Liver (tissue), 3 donors: ENCODE measurements at regions not wholly inside any gene's neighbourhood (a gene's known extent, or its start where the extent isn't known, plus 50 kb on each side); places are given as distances from the start of the nearest gene placed in this dataset.

ENCODE experiments used
- ATF3 ChIP-seq: IDR thresholded peaks from 2 replicates; pipeline ENCODE4 v1.6.1; 2016; ENCODE audit warnings: antibody characterized with exemption
- CTCF ChIP-seq: fragments of 150-350 bp; IDR thresholded peaks from 2 replicates; pipeline ENCODE4 v1.5.1; 2017; ENCODE audit warnings: improper control_type of control experiment, low read depth, low read length; ENCODE audit not compliant: missing input control
- GABPA ChIP-seq, 2 donors: IDR thresholded peaks in 1 of 2; conservative IDR thresholded peaks in 1 of 2; 2 replicates each; pipeline ENCODE4 v1.6.1; 2016; ENCODE audit warnings: antibody characterized with exemption in 2 of 2, mild to moderate bottlenecking in 1 of 2, moderate library complexity in 1 of 2
- HNF4A ChIP-seq, 2 donors: conservative IDR thresholded peaks; 2 replicates each; pipeline ENCODE4 v1.6.1; 2016; ENCODE audit warnings: antibody characterized with exemption in 2 of 2, mild to moderate bottlenecking in 2 of 2
- HNF4G ChIP-seq: IDR thresholded peaks from 2 replicates; pipeline ENCODE4 v1.6.1; 2016; ENCODE audit warnings: antibody characterized with exemption
- JUND ChIP-seq, 2 donors: IDR thresholded peaks; 2 replicates each; pipeline ENCODE4 v1.6.1; 2016; ENCODE audit warnings: antibody characterized with exemption in 2 of 2
- RAD21 ChIP-seq, 2 donors: IDR thresholded peaks; 2 replicates each; pipeline ENCODE4 v1.6.1; 2016; ENCODE audit warnings: antibody characterized with exemption in 2 of 2, mild to moderate bottlenecking in 2 of 2
- TAF1 ChIP-seq: conservative IDR thresholded peaks from 2 replicates; pipeline ENCODE4 v1.6.1; 2016; ENCODE audit warnings: antibody characterized with exemption, mild to moderate bottlenecking
- TF ChIP-seq, protein P1 (sequence below): IDR thresholded peaks from 2 replicates; pipeline ENCODE4 v1.6.1; 2016; ENCODE audit warnings: antibody characterized with exemption
- donor health status: healthy.
- donor health status: healthy.

DNA sequence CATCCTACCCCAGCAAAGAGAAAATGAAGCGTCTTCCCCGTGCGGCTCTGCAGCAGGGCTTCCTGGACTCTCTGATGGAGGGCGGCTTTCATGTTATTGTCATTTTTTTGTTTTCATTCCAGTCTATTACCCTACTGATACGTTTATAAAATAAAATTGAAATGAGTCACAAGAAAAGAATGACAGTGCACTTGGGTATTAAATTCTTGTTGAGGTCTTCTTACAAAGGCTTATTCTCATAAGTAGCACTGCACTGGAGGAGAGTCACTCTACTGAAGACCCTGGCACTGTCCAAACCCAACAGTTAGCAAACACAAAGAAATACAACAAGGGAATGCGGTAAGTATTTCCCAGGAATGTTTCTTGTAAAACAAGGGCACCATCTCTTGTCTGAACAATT lies 379.3 kb downstream of the MAFB start:
- no peak for TF ChIP-seq GABPA (IDR thresholded peaks at IDR 0.05 in 1 of 2, conservative IDR thresholded peaks at IDR 0.05 in 1 of 2)
- TF ChIP-seq CTCF, result no peak
- TF ChIP-seq TAF1, result no peak
- TF ChIP-seq RAD21 (IDR thresholded peaks at IDR 0.05), result no peak
- TF ChIP-seq, protein P1, sequence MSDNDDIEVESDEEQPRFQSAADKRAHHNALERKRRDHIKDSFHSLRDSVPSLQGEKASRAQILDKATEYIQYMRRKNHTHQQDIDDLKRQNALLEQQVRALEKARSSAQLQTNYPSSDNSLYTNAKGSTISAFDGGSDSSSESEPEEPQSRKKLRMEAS, result no peak
- no peak for TF ChIP-seq JUND (IDR thresholded peaks at IDR 0.05)
- no peak for TF ChIP-seq HNF4A (conservative IDR thresholded peaks at IDR 0.05)
- TF ChIP-seq ATF3, result no peak
- TF ChIP-seq HNF4G, result no peak
